K562 (cell line): ENCODE measurements at regions not wholly inside any gene's neighbourhood (a gene's known extent, or its start where the extent isn't known, plus 50 kb on each side); places are given as distances from the start of the nearest gene placed in this dataset.

Experiments
- ATAC-seq: fragments of 200-7000 bp; cut with Tn5 transposase; 3 replicates; pipeline ENCODE4 v1.9.1; 2020; ENCODE audit warnings: moderate library complexity
- BruUV-seq: library from RNA; stranded (reverse); fragments of 400-500 nt; replicated peaks from 2 replicates; lab custom pipeline; 2021; lab: Mats Ljungman, UMichigan
- CTCF ChIA-PET: fragments of 300-600 bp; formaldehyde crosslinking; extraction: SDS; loops from one replicate; lab custom pipeline; 2021; ENCODE audit warnings: low intra/inter-chr PET ratio; lab: Yijun Ruan, JAX
- POLR2A ChIA-PET: fragments of 300-600, 350-650 bp; sonication (Branson Sonifier 250); formaldehyde crosslinking; extraction: SDS; loops from one replicate; lab custom pipeline; 2021; ENCODE audit warnings: antibody characterized with exemption, inconsistent platforms; lab: Yijun Ruan, JAX
- DNase-seq, 4 experiments: peaks; one replicate each; pipeline versions ENCODE4 v3.0.0 to v3.0.0-alpha.2; 2011 to 2018; ENCODE audit warnings: low spot score in 3 of 4, mixed read lengths in 3 of 4; ENCODE audit errors: extremely low read depth in 1 of 4
- FAIRE-seq: peaks from 2 replicates; lab custom pipeline; 2011; peaks lifted over from hg19 to GRCh38; lab: Jason Lieb, UNC
- H2AFZ ChIP-seq: 2 replicates; pipeline ENCODE4 v1.6.0; 2011; ENCODE audit warnings: low read depth, low read length, control low read depth, inconsistent platforms
- H3K27ac ChIP-seq: fragments of 200-600 bp; 3 replicates; pipeline ENCODE4 v1.8.0; 2011; ENCODE audit warnings: low read depth, mild to moderate bottlenecking, control low read depth, inconsistent platforms, low read length, moderate library complexity, mixed read lengths; ENCODE audit errors: extremely low read depth
- H3K27me3 ChIP-seq, 2 experiments: fragments of 300-600 bp in 1 of 2; 2 replicates in 1 of 2; 3 replicates in 1 of 2; pipeline versions ENCODE4 v1.6.0 to v1.8.0; 2011; ENCODE audit warnings: inconsistent platforms in 2 of 2, low read length in 2 of 2, mild to moderate bottlenecking in 1 of 2, mixed read lengths in 1 of 2, moderate library complexity in 1 of 2; ENCODE audit not compliant: control insufficient read depth in 2 of 2, insufficient read depth in 2 of 2
- H3K36me3 ChIP-seq: fragments of 300-600 bp; 3 replicates; pipeline ENCODE4 v1.8.0; 2011; ENCODE audit warnings: mild to moderate bottlenecking, low read length, inconsistent platforms; ENCODE audit not compliant: control insufficient read depth, insufficient read depth
- H3K4me1 ChIP-seq, 2 experiments: fragments of 200-600 bp in 1 of 2; replicated peaks in 1 of 2; 2 replicates in 1 of 2; 3 replicates in 1 of 2; pipeline versions ENCODE4 v1.5.1 to v1.8.0; 2011; ENCODE audit warnings: inconsistent platforms in 2 of 2, low read length in 2 of 2, mild to moderate bottlenecking in 1 of 2, mixed read lengths in 1 of 2, moderate library complexity in 1 of 2; ENCODE audit not compliant: control insufficient read depth in 2 of 2, insufficient read depth in 2 of 2
- H3K4me2 ChIP-seq: 2 replicates; pipeline ENCODE4 v1.6.1; 2011; ENCODE audit warnings: low read length, control low read depth, inconsistent platforms, mixed read lengths; ENCODE audit not compliant: insufficient read depth
- H3K4me3 ChIP-seq: fragments of 200-600 bp; sonication (generic), shearing (Covaris generic); 2 replicates; pipeline ENCODE4 v1.5.1; 2016; ENCODE audit warnings: control low read depth, inconsistent platforms
- H3K79me2 ChIP-seq: fragments of 200-600 bp; 3 replicates; pipeline ENCODE4 v1.8.0; 2011; ENCODE audit warnings: low read length, inconsistent platforms; ENCODE audit not compliant: control insufficient read depth, insufficient read depth
- H3K9ac ChIP-seq, 2 experiments: 2 replicates each; pipeline versions ENCODE4 v1.6.0 to v1.6.1; 2011; ENCODE audit warnings: low read depth in 2 of 2, low read length in 2 of 2, control low read depth in 1 of 2, inconsistent platforms in 1 of 2, mild to moderate bottlenecking in 1 of 2, mixed read lengths in 1 of 2; ENCODE audit not compliant: insufficient read depth in 1 of 2
- H3K9me1 ChIP-seq: one replicate; pipeline ENCODE4 v1.6.0; 2011; ENCODE audit warnings: inconsistent platforms, mild to moderate bottlenecking, low read length, moderate library complexity; ENCODE audit not compliant: control insufficient read depth, insufficient read depth
- H3K9me3 ChIP-seq: replicated peaks from 2 replicates; pipeline ENCODE4 v1.5.1; 2011; ENCODE audit warnings: low read depth, low read length, inconsistent platforms; ENCODE audit not compliant: control insufficient read depth, insufficient read depth
- H4K20me1 ChIP-seq: replicated peaks from 2 replicates; pipeline ENCODE4 v1.6.1; 2011; ENCODE audit warnings: low read length, inconsistent platforms, mixed read lengths; ENCODE audit not compliant: control insufficient read depth, insufficient read depth
- ARID2 ChIP-seq: fragments of 450-650 bp; IDR thresholded peaks from 2 replicates; pipeline ENCODE4 v1.6.1; 2017; ENCODE audit warnings: antibody characterized with exemption, mild to moderate bottlenecking
- ATF1 ChIP-seq, 2 experiments: fragments of 450-650 bp in 1 of 2; IDR thresholded peaks; 2 replicates each; pipeline ENCODE4 v1.6.1; 2016; ENCODE audit warnings: missing compliant biosample characterization in 1 of 2, missing genetic modification characterization in 1 of 2
- BRF1 ChIP-seq: IDR thresholded peaks from 3 replicates; pipeline ENCODE4 v1.6.1; 2011; ENCODE audit warnings: borderline replicate concordance, mild to moderate bottlenecking; ENCODE audit not compliant: insufficient read length; ENCODE audit errors: extremely low read depth
- EGR1 ChIP-seq: fragments of 450-650 bp; conservative IDR thresholded peaks from 2 replicates; pipeline ENCODE4 v1.6.1; 2017; ENCODE audit warnings: mild to moderate bottlenecking
- OTX1 ChIP-seq: fragments of 450-650 bp; formaldehyde crosslinking; IDR thresholded peaks from 2 replicates; pipeline ENCODE4 v1.4.0; 2022; ENCODE audit warnings: mild to moderate bottlenecking
- PCBP2 ChIP-seq: fragments of 200-400 bp; formaldehyde crosslinking; IDR thresholded peaks from 2 replicates; pipeline ENCODE4 v1.6.1; 2018; ENCODE audit warnings: low read length, low read depth, mild to moderate bottlenecking, moderate library complexity; ENCODE audit not compliant: poor library complexity, severe bottlenecking
- STAT5A ChIP-seq: IDR thresholded peaks from 2 replicates; pipeline ENCODE4 v1.6.1; 2012; ENCODE audit warnings: low read length, inconsistent platforms, borderline replicate concordance
- WGBS: fragments of 100-300 bp; shearing (Covaris generic); methylation state at CpG from one replicate; pipeline ENCODE4 v1.1.6; 2016; ENCODE audit warnings: low coverage, mixed read lengths; ENCODE audit not compliant: insufficient coverage; ENCODE audit errors: missing lambda C conversion rate; 5-methylcytosine and 5-hydroxymethylcytosine counted together
- in situ Hi-C: fragments of 300-500 bp; cut with MboI; formaldehyde crosslinking; loops from 4 replicates; pipeline ENCODE4 v1.15.0; 2018; ENCODE audit warnings: inconsistent platforms, mixed read lengths
- intact Hi-C: fragments of 100-400 bp; cut with micrococcal nuclease; formaldehyde crosslinking; loops from 2 replicates; pipeline ENCODE4 v1.14.2; 2022

GRCh38 chr9:1490341-1491232 is 440.4 kb downstream of the DMRT2 start:
- TF ChIP-seq EGR1 (no peak), PCBP2 (no peak), BRF1 (no peak), ATF1 (CRISPR knock-in tag; IDR thresholded peaks at IDR 0.05) (no peak), ATF1 (tag; IDR thresholded peaks at IDR 0.05) (no peak)
- TF ChIP-seq, all 486 proteins: peak for 0
- H3K27me3 ChIP-seq = no peaks in the 10 kb centered on the region
- H3K9me3 ChIP-seq = no peaks in the 10 kb centered on the region
- 0% methylated on average over 8 of the region's 8 CpGs for WGBS
- no peaks in the 10 kb centered on the region for H3K36me3 ChIP-seq
- no peak for FAIRE-seq
- H2AFZ ChIP-seq = no peak overlapping the region
- ATAC-seq = no peak
- H4K20me1 ChIP-seq = no peaks in the 10 kb centered on the region
- no peak overlapping the region for H3K9ac ChIP-seq
- no peaks in the 10 kb centered on the region for H3K4me1 ChIP-seq
- in situ Hi-C loops = no loop called here
- CTCF ChIA-PET = no interaction called here
- H3K9me1 ChIP-seq = no peaks in the 10 kb centered on the region
- intact Hi-C loops = no loop called here
- no peak overlapping the region for H3K4me3 ChIP-seq
- no peak overlapping the region for H3K4me2 ChIP-seq
- no TSS peak for BruUV-seq
- DNase-seq = no peak
- no peaks in the 10 kb centered on the region for H3K79me2 ChIP-seq
- POLR2A ChIA-PET = no interaction called here
- H3K27ac ChIP-seq = no peak overlapping the region

GRCh38 chr9:1492156-1492555 is 442.0 kb downstream of the DMRT2 start:
- Histone ChIP-seq H2AFZ (no peak overlapping the region), H3K9ac (no peak overlapping the region), H3K9me3 (no peaks in the 10 kb centered on the region), H3K4me3 (no peak overlapping the region), H3K79me2 (no peaks in the 10 kb centered on the region), H4K20me1 (no peaks in the 10 kb centered on the region), H3K27me3 (no peaks in the 10 kb centered on the region), H3K4me1 (no peaks in the 10 kb centered on the region), H3K4me2 (no peak overlapping the region), H3K9me1 (no peaks in the 10 kb centered on the region), H3K36me3 (no peaks in the 10 kb centered on the region), H3K27ac (no peak overlapping the region)
- intact Hi-C loops = no loop called here
- FAIRE-seq (no peak), DNase-seq (no peak), ATAC-seq (no peak)
- 0% methylated on average over 3 of the region's 3 CpGs for WGBS
- TF ChIP-seq OTX1 (CRISPR knock-in tag) (no peak), ARID2 (no peak), STAT5A (no peak)
- ChIA-PET POLR2A (no interaction called here), CTCF (no interaction called here)
- no TSS peak for BruUV-seq
- in situ Hi-C loops = no loop called here
